SKM-1 treated with dmso at 0.1 percent for 144 hours (cell line): ENCODE measurements at regions not wholly inside any gene's neighbourhood (a gene's known extent, or its start where the extent isn't known, plus 50 kb on each side); places are given as distances from the start of the nearest gene placed in this dataset.

Experiments used
- DNase-seq: peaks from one replicate; lab custom pipeline; 2025; ENCODE audit not compliant: unreplicated experiment; lab: John Stamatoyannopoulos, UW

GRCh38 chr1:212557739-212558692, 50.5 kb upstream of the ATF3 start:
- peak; percentile 20 for DNase-seq

DNA sequence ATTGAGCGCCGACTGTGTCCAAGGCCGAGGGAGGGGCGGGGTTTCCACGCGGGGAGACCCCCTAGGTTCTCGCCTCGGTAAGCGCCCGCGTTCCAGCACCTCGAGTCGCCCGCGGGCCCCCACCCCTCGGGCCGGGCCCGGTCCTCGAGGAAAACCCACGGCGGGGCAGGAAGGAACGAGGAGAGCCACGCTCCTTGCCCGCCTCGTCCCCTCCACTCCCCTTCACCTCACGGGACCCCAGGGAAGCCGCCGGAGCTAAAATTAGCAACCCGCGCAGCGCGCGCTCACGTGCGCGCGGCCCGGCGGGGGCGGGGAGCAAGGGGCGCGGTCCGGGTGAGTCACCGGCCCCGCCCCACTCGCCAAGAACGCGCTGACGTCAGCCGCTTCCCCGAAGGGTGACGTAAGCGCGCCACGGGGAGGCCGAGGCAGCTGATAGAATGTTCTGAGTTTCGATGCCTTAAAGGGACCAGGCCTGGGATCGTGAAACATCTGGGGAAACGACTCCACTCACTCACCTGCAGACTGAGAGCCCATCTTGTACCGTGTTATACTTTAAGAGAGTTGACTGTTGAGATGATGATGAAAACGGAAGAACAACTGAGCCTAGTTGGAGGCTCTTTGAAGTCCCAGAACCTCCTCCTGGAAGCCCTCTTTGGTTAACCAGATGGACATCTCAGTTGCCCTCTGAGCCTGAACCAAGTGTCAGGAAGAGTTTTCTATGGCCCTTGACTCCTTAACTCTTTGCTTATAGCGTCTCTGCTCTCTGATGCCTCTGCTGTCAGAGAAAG, 49.7 kb upstream of the ATF3 start:
- peak; percentile 96 for DNase-seq
